CD8-positive, alpha-beta memory T cell (primary cell): ENCODE measurements at regions not wholly inside any gene's neighbourhood (a gene's known extent, or its start where the extent isn't known, plus 50 kb on each side); places are given as distances from the start of the nearest gene placed in this dataset.

ENCODE experiments used
- CTCF ChIA-PET: fragments of 350-600 bp; sonication (Branson Sonifier 250); formaldehyde crosslinking; loops from one replicate; lab custom pipeline; 2021; ENCODE audit warnings: antibody characterized with exemption; lab: Charles Lee
- POLR2A ChIA-PET: fragments of 350-600 bp; sonication (Branson Sonifier 250); formaldehyde crosslinking; loops from one replicate; lab custom pipeline; 2021; ENCODE audit warnings: antibody characterized with exemption; lab: Charles Lee
- DNase-seq, 5 donors: peaks; one replicate each; pipeline versions ENCODE4 v3.0.0 to v3.0.0-alpha.2; 2020 to 2022; ENCODE audit warnings: mixed read lengths in 1 of 5
- H3K27ac ChIP-seq: one replicate; pipeline ENCODE4 v1.7.0; 2013; ENCODE audit warnings: low read depth, mild to moderate bottlenecking, low read length, moderate library complexity
- H3K27me3 ChIP-seq: 2 replicates; pipeline ENCODE4 v1.7.0; 2013; ENCODE audit warnings: low read length, mild to moderate bottlenecking; ENCODE audit not compliant: insufficient read depth, poor library complexity, severe bottlenecking
- H3K36me3 ChIP-seq: 2 replicates; pipeline ENCODE4 v1.7.0; 2013; ENCODE audit warnings: mild to moderate bottlenecking, low read length, moderate library complexity; ENCODE audit not compliant: insufficient read depth
- H3K4me1 ChIP-seq: 2 replicates; pipeline ENCODE4 v1.7.0; 2013; ENCODE audit warnings: mild to moderate bottlenecking, low read length, moderate library complexity; ENCODE audit not compliant: insufficient read depth
- H3K4me3 ChIP-seq: 2 replicates; pipeline ENCODE4 v1.7.0; 2013; ENCODE audit warnings: mild to moderate bottlenecking, low read length
- H3K9me3 ChIP-seq: 2 replicates; pipeline ENCODE4 v1.7.0; 2013; ENCODE audit warnings: mild to moderate bottlenecking, low read length
- H3K27ac Mint-ChIP-seq, 8 donors: one replicate each; pipeline ENCODE4 v1.8.0; 2020 to 2021; ENCODE audit warnings: mixed read lengths in 8 of 8, mild to moderate bottlenecking in 6 of 8, inconsistent platforms in 3 of 8, moderate library complexity in 3 of 8
- H3K27me3 Mint-ChIP-seq, 2 donors: one replicate each; pipeline ENCODE4 v1.8.0; 2020 to 2021; ENCODE audit warnings: mixed read lengths in 2 of 2, mild to moderate bottlenecking in 1 of 2, moderate library complexity in 1 of 2
- H3K36me3 Mint-ChIP-seq, 3 donors: one replicate each; pipeline ENCODE4 v1.8.0; 2020 to 2021; ENCODE audit warnings: mixed read lengths in 3 of 3, inconsistent platforms in 1 of 3, mild to moderate bottlenecking in 1 of 3
- H3K4me1 Mint-ChIP-seq, 3 donors: one replicate each; pipeline ENCODE4 v1.8.0; 2020 to 2021; ENCODE audit warnings: mixed read lengths in 3 of 3, inconsistent platforms in 1 of 3, mild to moderate bottlenecking in 1 of 3
- H3K4me3 Mint-ChIP-seq, 7 donors: one replicate each; pipeline ENCODE4 v1.8.0; 2020 to 2021; ENCODE audit warnings: mixed read lengths in 7 of 7, mild to moderate bottlenecking in 6 of 7, moderate library complexity in 4 of 7, inconsistent platforms in 2 of 7
- H3K9me3 Mint-ChIP-seq, 5 donors: one replicate each; pipeline ENCODE4 v1.8.0; 2020 to 2022; ENCODE audit warnings: mixed read lengths in 5 of 5, mild to moderate bottlenecking in 3 of 5, moderate library complexity in 2 of 5, inconsistent platforms in 1 of 5

DNA sequence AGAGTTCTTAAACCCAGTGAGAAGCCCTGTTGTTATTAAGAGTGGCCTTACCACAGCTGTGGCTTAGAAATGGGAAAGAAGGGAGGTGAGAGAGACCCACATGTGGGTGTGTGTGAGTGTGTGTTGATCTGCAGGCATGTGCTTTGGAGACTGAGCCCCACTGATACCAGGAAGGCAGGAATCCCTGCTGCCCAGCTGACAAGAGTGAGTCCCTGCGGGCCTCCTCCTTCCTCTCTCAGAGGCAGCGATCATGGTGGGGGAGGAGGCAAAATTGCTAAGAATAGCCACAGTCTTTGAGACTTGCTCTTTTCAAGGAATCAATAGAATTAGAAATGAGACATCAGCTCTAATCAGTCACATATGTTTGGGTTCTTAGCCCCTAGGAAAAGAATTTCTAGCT, 87.0 kb upstream of the WARS2 start:
- no peaks in the 10 kb centered on the region for H3K4me1 Mint-ChIP-seq
- no peaks in the 10 kb centered on the region for H3K9me3 ChIP-seq
- peaks cover 0 to 2% (median 0%) of the 10 kb centered on the region in 5 donors for H3K9me3 Mint-ChIP-seq
- H3K27me3 ChIP-seq: no peaks in the 10 kb centered on the region
- H3K36me3 ChIP-seq: no peaks in the 10 kb centered on the region
- H3K27ac Mint-ChIP-seq: no peak overlapping the region
- POLR2A ChIA-PET: no interaction called here
- no peak overlapping the region for H3K4me3 ChIP-seq
- CTCF ChIA-PET: no interaction called here
- no peak overlapping the region for H3K4me3 Mint-ChIP-seq
- peaks cover 0 to 7% (median 0%) of the 10 kb centered on the region in 3 donors for H3K36me3 Mint-ChIP-seq
- no peaks in the 10 kb centered on the region for H3K27me3 Mint-ChIP-seq
- H3K27ac ChIP-seq: no peak overlapping the region
- no peaks in the 10 kb centered on the region for H3K4me1 ChIP-seq
- DNase-seq: no peak

DNA sequence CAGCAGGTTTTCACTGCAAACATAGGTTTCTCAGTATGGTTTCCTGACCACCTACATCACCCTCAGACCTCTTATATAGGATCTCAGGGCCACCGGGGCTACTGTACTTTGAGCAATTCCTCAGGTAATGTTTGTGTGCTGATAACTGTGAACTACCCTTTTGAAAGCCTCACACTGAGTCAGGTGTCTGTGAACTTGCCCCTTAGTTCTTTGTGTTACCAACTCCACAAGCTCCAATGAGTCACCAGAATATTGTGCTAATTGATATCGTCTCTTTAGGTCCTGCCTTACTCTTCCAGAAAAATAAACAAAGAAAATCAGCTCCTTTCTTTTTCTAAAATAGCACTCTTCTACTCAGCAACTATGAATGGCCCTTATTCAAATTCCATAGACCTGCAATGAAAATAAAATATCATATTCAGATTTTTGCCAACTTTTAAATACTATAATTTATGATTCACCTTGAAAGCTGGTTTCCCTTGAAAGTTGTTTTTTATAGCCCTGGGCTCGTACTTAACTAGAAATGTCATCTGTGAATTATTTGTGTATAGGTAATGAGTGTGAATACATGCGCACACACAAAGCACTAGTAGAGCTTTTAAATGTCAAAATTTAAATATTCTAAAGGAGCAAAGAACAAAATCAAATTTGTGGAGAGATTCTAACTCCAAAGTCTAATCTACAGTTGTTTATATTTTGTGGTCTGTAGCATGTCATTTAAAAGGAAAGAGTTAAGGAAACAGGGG, 88.1 kb upstream of the WARS2 start:
- no peak overlapping the region for H3K4me3 Mint-ChIP-seq
- peaks cover 0 to 7% (median 0%) of the 10 kb centered on the region in 3 donors for H3K36me3 Mint-ChIP-seq
- no peak overlapping the region for H3K27ac Mint-ChIP-seq
- H3K4me1 Mint-ChIP-seq: no peaks in the 10 kb centered on the region
- no peak for DNase-seq
- Histone ChIP-seq H3K27ac (no peak overlapping the region), H3K9me3 (no peaks in the 10 kb centered on the region), H3K4me3 (no peak overlapping the region), H3K27me3 (no peaks in the 10 kb centered on the region), H3K36me3 (no peaks in the 10 kb centered on the region), H3K4me1 (no peaks in the 10 kb centered on the region)
- ChIA-PET POLR2A (no interaction called here), CTCF (no interaction called here)
- no peaks in the 10 kb centered on the region for H3K27me3 Mint-ChIP-seq
- peaks cover 0 to 2% (median 0%) of the 10 kb centered on the region in 5 donors for H3K9me3 Mint-ChIP-seq

DNA sequence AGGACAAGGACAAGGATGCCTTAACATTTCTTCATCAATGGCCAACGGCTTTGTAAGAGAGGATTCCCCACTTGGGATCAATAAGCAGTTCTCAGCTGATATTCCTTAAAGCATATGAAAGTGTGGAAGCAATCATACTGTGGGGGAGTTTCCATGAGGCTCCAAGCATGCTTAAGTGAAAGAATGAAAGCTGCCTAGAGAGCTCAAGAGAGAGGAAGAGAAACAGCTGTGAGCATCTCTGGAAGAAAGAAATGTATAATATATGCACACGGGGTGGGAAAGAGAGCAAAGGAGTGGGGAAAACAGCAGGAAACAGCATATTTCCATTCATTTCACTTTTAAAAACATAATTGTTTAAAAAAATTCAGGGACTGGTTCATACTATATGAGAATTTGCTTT, 94.7 kb upstream of the WARS2 start:
- peaks cover 0 to 1% (median 0%) of the 10 kb centered on the region in 3 donors for H3K4me1 Mint-ChIP-seq
- Histone ChIP-seq H3K27ac (no peak overlapping the region), H3K36me3 (no peaks in the 10 kb centered on the region), H3K4me1 (no peaks in the 10 kb centered on the region), H3K4me3 (no peak overlapping the region), H3K9me3 (no peaks in the 10 kb centered on the region), H3K27me3 (no peaks in the 10 kb centered on the region)
- no peak for DNase-seq
- POLR2A ChIA-PET: no interaction called here
- H3K27me3 Mint-ChIP-seq: no peaks in the 10 kb centered on the region
- H3K27ac Mint-ChIP-seq: no peak overlapping the region
- CTCF ChIA-PET: no interaction called here
- no peak overlapping the region for H3K4me3 Mint-ChIP-seq
- peaks cover 2 to 5% (median 5%) of the 10 kb centered on the region in 3 donors for H3K36me3 Mint-ChIP-seq
- peaks cover 0 to 2% (median 0%) of the 10 kb centered on the region in 5 donors for H3K9me3 Mint-ChIP-seq

DNA sequence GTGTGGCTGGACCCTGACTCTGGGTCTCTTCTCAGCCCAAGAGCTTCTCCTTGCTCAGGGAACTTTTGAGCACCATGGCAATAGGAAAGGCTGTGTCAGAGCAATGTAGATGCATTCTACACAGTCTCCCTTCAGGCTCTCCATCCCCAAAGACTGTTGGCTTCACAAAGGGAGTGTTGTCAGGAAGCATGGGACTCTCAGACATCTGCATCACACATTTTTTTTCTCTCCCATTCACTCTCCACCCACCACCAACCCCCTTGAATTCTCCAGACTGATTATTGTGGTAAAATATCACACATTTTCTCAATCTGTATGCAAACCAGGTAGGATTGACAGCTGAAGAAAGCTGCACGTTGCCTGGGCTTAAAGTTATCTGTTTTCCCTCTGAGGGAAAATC, 105.4 kb upstream of the WARS2 start:
- CTCF ChIA-PET: no interaction called here
- Histone ChIP-seq H3K4me1 (no peaks in the 10 kb centered on the region), H3K4me3 (no peak overlapping the region), H3K36me3 (no peaks in the 10 kb centered on the region), H3K9me3 (no peaks in the 10 kb centered on the region), H3K27me3 (no peaks in the 10 kb centered on the region), H3K27ac (no peak overlapping the region)
- POLR2A ChIA-PET: no interaction called here
- Mint-ChIP-seq H3K4me3 (no peak overlapping the region), H3K27ac (no peak overlapping the region), H3K4me1 (no peaks in the 10 kb centered on the region), H3K27me3 (no peaks in the 10 kb centered on the region), H3K9me3 (peaks cover 0 to 2% (median 0%) of the 10 kb centered on the region in 5 donors), H3K36me3 (peaks cover 0 to 2% (median 0%) of the 10 kb centered on the region in 3 donors)
- DNase-seq: no peak

DNA sequence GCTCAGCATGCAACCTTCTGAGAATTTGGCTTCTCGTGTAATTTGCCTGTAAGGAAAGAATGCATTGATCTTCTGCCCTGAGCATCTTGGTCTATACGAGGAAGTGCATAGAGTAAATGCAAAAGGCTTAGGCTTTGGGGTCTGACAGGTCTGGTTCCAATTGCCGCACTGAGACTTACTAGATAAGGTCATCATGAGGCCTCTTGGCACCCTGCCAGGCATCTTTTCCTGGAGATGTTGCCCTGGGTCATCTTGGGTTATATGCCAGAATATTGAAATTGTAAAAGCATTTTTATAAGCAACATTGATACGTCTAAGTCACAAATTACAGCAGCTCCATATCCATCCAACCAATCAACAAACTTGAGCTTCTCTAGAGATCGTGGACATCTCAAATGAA, 108.8 kb upstream of the WARS2 start:
- H3K27ac ChIP-seq: no peak overlapping the region
- Mint-ChIP-seq H3K27ac (no peak overlapping the region), H3K4me1 (no peaks in the 10 kb centered on the region), H3K4me3 (no peak overlapping the region), H3K27me3 (peaks cover 0 to 1% of the 10 kb centered on the region in 2 donors), H3K36me3 (peaks cover 0 to 2% (median 0%) of the 10 kb centered on the region in 3 donors), H3K9me3 (peaks cover 0 to 2% (median 0%) of the 10 kb centered on the region in 5 donors)
- CTCF ChIA-PET: no interaction called here
- no peaks in the 10 kb centered on the region for H3K36me3 ChIP-seq
- H3K27me3 ChIP-seq: no peaks in the 10 kb centered on the region
- no peak for DNase-seq
- H3K4me1 ChIP-seq: no peaks in the 10 kb centered on the region
- no peak overlapping the region for H3K4me3 ChIP-seq
- no peaks in the 10 kb centered on the region for H3K9me3 ChIP-seq
- POLR2A ChIA-PET: no interaction called here

DNA sequence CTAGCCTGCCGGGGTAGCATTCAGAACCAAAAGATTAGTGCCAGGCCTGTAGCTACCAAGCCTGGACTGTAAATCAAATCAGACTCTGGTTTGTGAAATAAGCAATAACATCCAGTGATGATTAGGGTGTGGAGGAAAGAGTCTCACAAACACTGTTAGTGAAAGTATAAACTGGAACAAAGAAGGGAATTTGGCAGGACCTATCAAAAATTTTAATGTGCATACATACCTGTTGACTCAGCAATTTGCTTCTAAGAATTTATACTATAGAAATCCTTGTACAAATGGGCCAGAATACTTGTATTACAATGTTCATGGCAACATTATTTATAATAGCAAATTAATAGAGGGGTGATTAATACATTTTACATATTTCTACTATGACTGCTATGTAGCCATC, 109.8 kb upstream of the WARS2 start:
- no peak for DNase-seq
- Histone ChIP-seq H3K9me3 (no peaks in the 10 kb centered on the region), H3K36me3 (no peaks in the 10 kb centered on the region), H3K27me3 (no peaks in the 10 kb centered on the region), H3K27ac (no peak overlapping the region), H3K4me3 (no peak overlapping the region), H3K4me1 (no peaks in the 10 kb centered on the region)
- Mint-ChIP-seq H3K4me1 (no peaks in the 10 kb centered on the region), H3K27ac (no peak overlapping the region), H3K27me3 (peaks cover 0 to 1% of the 10 kb centered on the region in 2 donors), H3K4me3 (no peak overlapping the region), H3K9me3 (no peaks in the 10 kb centered on the region), H3K36me3 (peaks cover 0 to 2% (median 0%) of the 10 kb centered on the region in 3 donors)
- ChIA-PET CTCF (no interaction called here), POLR2A (no interaction called here)

DNA sequence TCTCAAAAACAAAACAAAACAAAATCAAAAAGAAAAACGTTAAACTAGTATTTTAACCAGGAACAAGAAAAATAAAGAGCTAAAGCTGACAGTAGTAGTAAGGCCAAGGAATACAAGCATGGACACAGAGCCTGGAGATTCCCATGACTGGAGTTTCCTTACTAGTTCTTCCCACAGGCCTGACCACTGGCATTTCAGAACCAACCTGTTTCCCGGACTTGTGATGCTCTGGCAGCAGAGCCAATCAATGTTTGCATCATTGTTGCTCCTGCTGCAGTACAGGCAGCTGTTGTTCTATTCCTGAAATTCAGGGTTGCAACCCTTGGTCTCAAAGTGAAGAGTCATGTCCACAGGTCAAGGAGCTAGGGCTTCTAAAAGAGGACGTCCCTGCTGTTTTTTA, 111.3 kb upstream of the WARS2 start:
- H3K36me3 Mint-ChIP-seq: peaks cover 0 to 2% (median 0%) of the 10 kb centered on the region in 3 donors
- H3K4me3 ChIP-seq: no peak overlapping the region
- H3K36me3 ChIP-seq: no peaks in the 10 kb centered on the region
- no peaks in the 10 kb centered on the region for H3K27me3 ChIP-seq
- ChIA-PET POLR2A (no interaction called here), CTCF (no interaction called here)
- H3K9me3 ChIP-seq: no peaks in the 10 kb centered on the region
- no peaks in the 10 kb centered on the region for H3K4me1 Mint-ChIP-seq
- no peaks in the 10 kb centered on the region for H3K9me3 Mint-ChIP-seq
- no peak for DNase-seq
- H3K27ac Mint-ChIP-seq: no peak overlapping the region
- no peak overlapping the region for H3K4me3 Mint-ChIP-seq
- H3K27ac ChIP-seq: no peak overlapping the region
- H3K27me3 Mint-ChIP-seq: peaks cover 0 to 1% of the 10 kb centered on the region in 2 donors
- no peaks in the 10 kb centered on the region for H3K4me1 ChIP-seq

DNA sequence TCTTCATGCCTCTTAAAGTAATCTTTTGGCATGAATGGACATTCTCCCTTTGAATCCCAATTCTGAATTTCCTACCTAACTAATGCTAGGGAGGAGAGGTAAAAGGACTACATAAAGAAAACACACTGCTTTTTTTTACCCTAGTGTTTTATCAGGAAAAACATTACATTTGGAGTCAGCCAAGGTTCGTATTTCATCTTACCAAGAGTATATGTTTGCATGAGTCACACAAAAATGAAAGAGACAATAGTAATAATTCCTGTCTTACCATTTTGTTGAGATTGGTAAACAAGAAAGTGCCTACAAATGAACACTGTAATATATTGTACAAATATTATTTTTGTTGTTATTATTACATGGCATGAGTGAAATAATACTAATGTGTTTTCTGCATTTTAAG, 112.9 kb upstream of the WARS2 start:
- Histone ChIP-seq H3K27me3 (no peaks in the 10 kb centered on the region), H3K36me3 (no peaks in the 10 kb centered on the region), H3K4me3 (no peak overlapping the region), H3K4me1 (no peaks in the 10 kb centered on the region), H3K9me3 (no peaks in the 10 kb centered on the region), H3K27ac (no peak overlapping the region)
- ChIA-PET POLR2A (no interaction called here), CTCF (no interaction called here)
- H3K4me1 Mint-ChIP-seq: no peaks in the 10 kb centered on the region
- no peak overlapping the region for H3K27ac Mint-ChIP-seq
- H3K4me3 Mint-ChIP-seq: no peak overlapping the region
- H3K9me3 Mint-ChIP-seq: peaks cover 0 to 9% (median 5%) of the 10 kb centered on the region in 5 donors
- DNase-seq: no peak
- peaks cover 0 to 5% (median 0%) of the 10 kb centered on the region in 3 donors for H3K36me3 Mint-ChIP-seq
- peaks cover 0 to 1% of the 10 kb centered on the region in 2 donors for H3K27me3 Mint-ChIP-seq
